Neural cell (in vitro differentiated cells): ENCODE measurements at regions not wholly inside any gene's neighbourhood (a gene's known extent, or its start where the extent isn't known, plus 50 kb on each side); places are given as distances from the start of the nearest gene placed in this dataset.

Experiments
- MXI1 ChIP-seq: fragments of 450-650 bp; conservative IDR thresholded peaks from 2 replicates; pipeline ENCODE4 v1.6.1; 2014; ENCODE audit warnings: antibody characterized with exemption, mild to moderate bottlenecking; ENCODE audit not compliant: poor library complexity, severe bottlenecking
- REST ChIP-seq: IDR thresholded peaks from 2 replicates; pipeline ENCODE4 v1.6.1; 2012; ENCODE audit warnings: borderline replicate concordance
- TF ChIP-seq, protein P1 (sequence below): fragments of 450-650 bp; IDR thresholded peaks from 2 replicates; pipeline ENCODE4 v1.5.1; 2014; ENCODE audit warnings: antibody characterized with exemption, mild to moderate bottlenecking, moderate library complexity; ENCODE audit not compliant: poor library complexity, severe bottlenecking

DNA sequence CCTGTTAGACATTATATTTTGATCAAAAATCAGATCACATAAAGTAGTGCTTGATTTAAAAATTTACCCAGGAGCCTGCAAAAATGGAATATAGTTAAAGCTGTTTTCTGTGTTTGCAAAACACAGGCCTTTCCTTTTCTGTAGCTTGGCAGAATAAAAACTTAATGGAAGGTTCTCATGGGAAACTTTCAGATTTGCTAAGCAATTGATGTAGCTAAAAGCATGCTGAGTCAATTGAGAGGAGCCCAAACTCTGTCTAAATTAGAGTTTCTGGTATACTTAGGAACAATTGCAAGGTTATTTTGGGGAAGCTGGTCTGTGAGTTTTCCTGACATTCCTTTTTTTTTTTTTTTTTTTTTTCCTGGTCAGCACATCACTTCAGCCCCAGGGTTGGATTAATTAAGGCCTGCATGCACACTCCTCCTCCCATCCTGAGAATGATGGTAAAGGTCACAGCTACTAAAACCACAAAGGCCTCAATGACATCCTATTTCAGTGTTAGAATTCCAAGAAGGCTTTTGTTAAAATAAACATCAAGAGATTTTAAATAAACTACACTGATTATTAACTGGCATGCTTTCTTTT is 608.7 kb downstream of the PLPP3 start:
- TF ChIP-seq, protein P1, sequence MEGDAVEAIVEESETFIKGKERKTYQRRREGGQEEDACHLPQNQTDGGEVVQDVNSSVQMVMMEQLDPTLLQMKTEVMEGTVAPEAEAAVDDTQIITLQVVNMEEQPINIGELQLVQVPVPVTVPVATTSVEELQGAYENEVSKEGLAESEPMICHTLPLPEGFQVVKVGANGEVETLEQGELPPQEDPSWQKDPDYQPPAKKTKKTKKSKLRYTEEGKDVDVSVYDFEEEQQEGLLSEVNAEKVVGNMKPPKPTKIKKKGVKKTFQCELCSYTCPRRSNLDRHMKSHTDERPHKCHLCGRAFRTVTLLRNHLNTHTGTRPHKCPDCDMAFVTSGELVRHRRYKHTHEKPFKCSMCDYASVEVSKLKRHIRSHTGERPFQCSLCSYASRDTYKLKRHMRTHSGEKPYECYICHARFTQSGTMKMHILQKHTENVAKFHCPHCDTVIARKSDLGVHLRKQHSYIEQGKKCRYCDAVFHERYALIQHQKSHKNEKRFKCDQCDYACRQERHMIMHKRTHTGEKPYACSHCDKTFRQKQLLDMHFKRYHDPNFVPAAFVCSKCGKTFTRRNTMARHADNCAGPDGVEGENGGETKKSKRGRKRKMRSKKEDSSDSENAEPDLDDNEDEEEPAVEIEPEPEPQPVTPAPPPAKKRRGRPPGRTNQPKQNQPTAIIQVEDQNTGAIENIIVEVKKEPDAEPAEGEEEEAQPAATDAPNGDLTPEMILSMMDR = no peak
- no peak for TF ChIP-seq MXI1
- no peak for TF ChIP-seq REST
